ENCODE measurements at regions not wholly inside any gene's neighbourhood (a gene's known extent, or its start where the extent isn't known, plus 50 kb on each side); places are given as distances from the start of the nearest gene placed in this dataset.

GRCh38 chr5:163943546-163943945 lies 438.1 kb downstream of the MAT2B start:
- no peak overlapping the region for H3K4me3 Mint-ChIP-seq (ENCODE audit: unreplicated experiment)
- no peaks in the 10 kb centered on the region for H3K27me3 Mint-ChIP-seq (ENCODE audit: insufficient read depth, unreplicated experiment)
- CTCF ChIA-PET, result interaction anchor here (0.5 to 1.0 kb wide), 2 partner anchors 9 to 30 kb away, joined by 3 read pairs; no protein-coding TSS in a partner anchor
- POLR2A ChIA-PET, result interaction anchor here (0.9 to 1.0 kb wide), 2 partner anchors 10 to 21 kb away, joined by 3 to 4 read pairs; no protein-coding TSS in a partner anchor
- DNase-seq (ENCODE audit: unreplicated experiment), result no peak
- H3K4me1 Mint-ChIP-seq (ENCODE audit: insufficient read depth, unreplicated experiment), result peaks cover 5% of the 10 kb centered on the region
- H3K36me3 Mint-ChIP-seq (ENCODE audit: insufficient read depth, unreplicated experiment), result no peaks in the 10 kb centered on the region
- intact Hi-C loops (cut with micrococcal nuclease), result no loop called here
- TF ChIP-seq, protein P1, sequence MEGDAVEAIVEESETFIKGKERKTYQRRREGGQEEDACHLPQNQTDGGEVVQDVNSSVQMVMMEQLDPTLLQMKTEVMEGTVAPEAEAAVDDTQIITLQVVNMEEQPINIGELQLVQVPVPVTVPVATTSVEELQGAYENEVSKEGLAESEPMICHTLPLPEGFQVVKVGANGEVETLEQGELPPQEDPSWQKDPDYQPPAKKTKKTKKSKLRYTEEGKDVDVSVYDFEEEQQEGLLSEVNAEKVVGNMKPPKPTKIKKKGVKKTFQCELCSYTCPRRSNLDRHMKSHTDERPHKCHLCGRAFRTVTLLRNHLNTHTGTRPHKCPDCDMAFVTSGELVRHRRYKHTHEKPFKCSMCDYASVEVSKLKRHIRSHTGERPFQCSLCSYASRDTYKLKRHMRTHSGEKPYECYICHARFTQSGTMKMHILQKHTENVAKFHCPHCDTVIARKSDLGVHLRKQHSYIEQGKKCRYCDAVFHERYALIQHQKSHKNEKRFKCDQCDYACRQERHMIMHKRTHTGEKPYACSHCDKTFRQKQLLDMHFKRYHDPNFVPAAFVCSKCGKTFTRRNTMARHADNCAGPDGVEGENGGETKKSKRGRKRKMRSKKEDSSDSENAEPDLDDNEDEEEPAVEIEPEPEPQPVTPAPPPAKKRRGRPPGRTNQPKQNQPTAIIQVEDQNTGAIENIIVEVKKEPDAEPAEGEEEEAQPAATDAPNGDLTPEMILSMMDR (IDR thresholded peaks at IDR 0.05; ENCODE audit: unreplicated experiment), result no peak
- BruUV-seq (replicated peaks), result no TSS peak
- no peaks in the 10 kb centered on the region for H3K9me3 Mint-ChIP-seq (ENCODE audit: unreplicated experiment)
- H3K27ac Mint-ChIP-seq (ENCODE audit: low read depth, unreplicated experiment), result no peak overlapping the region

DNA sequence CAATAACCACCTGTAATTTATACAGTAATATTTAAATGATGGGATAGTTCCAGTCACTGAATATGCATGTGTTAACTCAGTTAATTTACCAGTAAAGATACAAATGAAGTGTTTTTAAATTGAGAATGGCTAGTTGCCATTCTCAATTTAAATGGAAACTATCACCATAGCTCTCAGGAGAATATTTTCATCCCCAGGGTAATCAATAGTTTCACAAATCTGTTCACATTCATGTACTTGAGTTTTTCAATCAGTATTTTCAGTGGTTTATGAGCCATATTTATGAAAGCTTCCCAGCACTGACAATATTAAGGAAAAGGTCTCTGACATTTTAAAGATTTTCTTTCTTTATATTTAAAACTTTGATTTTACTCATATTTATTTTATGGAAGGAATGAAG lies 439.3 kb downstream of the MAT2B start:
- TF ChIP-seq, protein P1 (IDR thresholded peaks at IDR 0.05; ENCODE audit: unreplicated experiment), result no peak
- intact Hi-C loops (cut with micrococcal nuclease), result no loop called here
- H3K4me1 Mint-ChIP-seq (ENCODE audit: insufficient read depth, unreplicated experiment), result peaks cover 5% of the 10 kb centered on the region
- H3K36me3 Mint-ChIP-seq (ENCODE audit: insufficient read depth, unreplicated experiment), result no peaks in the 10 kb centered on the region
- H3K27ac Mint-ChIP-seq (ENCODE audit: low read depth, unreplicated experiment), result no peak overlapping the region
- no TSS peak for BruUV-seq (replicated peaks)
- H3K4me3 Mint-ChIP-seq (ENCODE audit: unreplicated experiment), result no peak overlapping the region
- ChIA-PET POLR2A (interaction anchor here (1.8 kb wide), 1 partner anchor 13 kb away, joined by 4 read pairs; no protein-coding TSS in a partner anchor), CTCF (interaction anchor here (0.7 to 1.4 kb wide), 3 partner anchors 10 to 377 kb away, joined by 3 to 5 read pairs (median 3); no protein-coding TSS in a partner anchor)
- H3K27me3 Mint-ChIP-seq (ENCODE audit: insufficient read depth, unreplicated experiment), result no peaks in the 10 kb centered on the region
- H3K9me3 Mint-ChIP-seq (ENCODE audit: unreplicated experiment), result no peaks in the 10 kb centered on the region
- DNase-seq (ENCODE audit: unreplicated experiment), result no peak

GRCh38 chr5:163947848-163948666 lies 442.6 kb downstream of the MAT2B start:
- POLR2A ChIA-PET, result no interaction called here
- H3K27me3 Mint-ChIP-seq (ENCODE audit: insufficient read depth, unreplicated experiment), result no peaks in the 10 kb centered on the region
- CTCF ChIA-PET, result interaction anchor here (0.6 kb wide), 1 partner anchor 400 kb away, joined by 4 read pairs; no protein-coding TSS in a partner anchor
- no TSS peak for BruUV-seq (replicated peaks)
- no peak overlapping the region for H3K4me3 Mint-ChIP-seq (ENCODE audit: unreplicated experiment)
- no peak overlapping the region for H3K27ac Mint-ChIP-seq (ENCODE audit: low read depth, unreplicated experiment)
- H3K9me3 Mint-ChIP-seq (ENCODE audit: unreplicated experiment), result no peaks in the 10 kb centered on the region
- TF ChIP-seq, protein P1 (IDR thresholded peaks at IDR 0.05; ENCODE audit: unreplicated experiment), result no peak
- no peak for DNase-seq (ENCODE audit: unreplicated experiment)
- no peaks in the 10 kb centered on the region for H3K36me3 Mint-ChIP-seq (ENCODE audit: insufficient read depth, unreplicated experiment)
- intact Hi-C loops (cut with micrococcal nuclease), result no loop called here
- peaks cover 5% of the 10 kb centered on the region for H3K4me1 Mint-ChIP-seq (ENCODE audit: insufficient read depth, unreplicated experiment)

GRCh38 chr5:163950248-163950647 lies 444.8 kb downstream of the MAT2B start:
- CTCF ChIA-PET, result interaction anchor here (0.6 kb wide), 1 partner anchor 556 kb away, joined by 3 read pairs; no protein-coding TSS in a partner anchor
- TF ChIP-seq, protein P1 (IDR thresholded peaks at IDR 0.05; ENCODE audit: unreplicated experiment), result no peak
- DNase-seq (ENCODE audit: unreplicated experiment), result no peak

More at GRCh38 chr5:163950248-163950647, 444.8 kb downstream of the MAT2B start:
- H3K9me3 Mint-ChIP-seq (ENCODE audit: unreplicated experiment), result no peaks in the 10 kb centered on the region
- H3K27me3 Mint-ChIP-seq (ENCODE audit: insufficient read depth, unreplicated experiment), result no peaks in the 10 kb centered on the region
- H3K4me1 Mint-ChIP-seq (ENCODE audit: insufficient read depth, unreplicated experiment), result no peaks in the 10 kb centered on the region
- intact Hi-C loops (cut with micrococcal nuclease), result no loop called here
- H3K4me3 Mint-ChIP-seq (ENCODE audit: unreplicated experiment), result no peak overlapping the region
- POLR2A ChIA-PET, result interaction anchor here (0.8 kb wide), 1 partner anchor 131 kb away, joined by 3 read pairs; no protein-coding TSS in a partner anchor
- H3K27ac Mint-ChIP-seq (ENCODE audit: low read depth, unreplicated experiment), result no peak overlapping the region
- no TSS peak for BruUV-seq (replicated peaks)
- H3K36me3 Mint-ChIP-seq (ENCODE audit: insufficient read depth, unreplicated experiment), result no peaks in the 10 kb centered on the region

All from MCF 10A (cell line).